Fibroblast of peridontal ligament (primary cell): ENCODE measurements at regions not wholly inside any gene's neighbourhood (a gene's known extent, or its start where the extent isn't known, plus 50 kb on each side); places are given as distances from the start of the nearest gene placed in this dataset.
"Not testable (repeated sequence)": the region's sequence is repeated elsewhere in the genome, so short reads cannot be mapped to it uniquely, and the experiment has no call there.

Experiments
- DNase-seq: peaks from one replicate; pipeline ENCODE4 v3.0.0-alpha.2; 2010; ENCODE audit errors: extremely low read depth

DNA sequence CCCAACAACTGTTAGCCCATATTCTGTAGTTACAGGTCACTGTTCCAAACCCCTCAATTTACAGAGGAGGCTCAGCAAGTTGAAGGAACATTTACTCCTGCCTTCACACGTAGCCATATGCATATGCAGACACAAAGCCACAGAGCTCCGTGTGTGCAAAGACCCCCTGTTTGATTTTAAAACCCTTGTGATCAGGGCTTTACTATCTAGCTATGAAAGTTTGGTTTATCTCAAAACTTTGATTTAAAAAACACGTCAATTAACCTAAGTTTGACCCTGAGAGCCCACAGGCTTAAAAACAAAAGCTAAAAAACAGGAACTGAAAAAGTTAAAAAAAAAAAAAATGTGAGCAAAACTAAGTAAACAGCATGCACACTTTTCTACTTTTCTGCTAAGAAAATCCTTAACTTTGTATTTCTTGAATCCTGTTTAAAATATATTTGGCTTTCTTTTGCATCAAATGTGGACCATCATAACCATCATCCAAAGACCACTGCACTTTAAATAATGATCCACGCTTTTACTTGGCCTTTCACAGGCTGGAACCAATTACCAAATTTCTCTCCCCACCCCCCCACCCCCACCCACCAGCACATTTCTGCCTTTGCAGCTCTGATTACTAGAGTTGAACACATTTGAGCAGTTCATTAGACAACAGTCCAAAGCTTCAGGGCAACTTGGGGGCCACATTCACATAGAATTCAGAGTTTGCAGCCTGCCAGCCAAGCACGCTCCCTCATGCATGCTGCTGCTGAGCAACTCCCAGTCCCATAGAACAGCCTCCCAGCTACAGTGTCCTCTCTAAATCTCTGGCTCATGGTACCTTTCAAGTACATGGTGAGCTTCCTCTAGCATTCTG lies 128.8 kb upstream of the MAP3K1 start:
- no peak for DNase-seq

DNA sequence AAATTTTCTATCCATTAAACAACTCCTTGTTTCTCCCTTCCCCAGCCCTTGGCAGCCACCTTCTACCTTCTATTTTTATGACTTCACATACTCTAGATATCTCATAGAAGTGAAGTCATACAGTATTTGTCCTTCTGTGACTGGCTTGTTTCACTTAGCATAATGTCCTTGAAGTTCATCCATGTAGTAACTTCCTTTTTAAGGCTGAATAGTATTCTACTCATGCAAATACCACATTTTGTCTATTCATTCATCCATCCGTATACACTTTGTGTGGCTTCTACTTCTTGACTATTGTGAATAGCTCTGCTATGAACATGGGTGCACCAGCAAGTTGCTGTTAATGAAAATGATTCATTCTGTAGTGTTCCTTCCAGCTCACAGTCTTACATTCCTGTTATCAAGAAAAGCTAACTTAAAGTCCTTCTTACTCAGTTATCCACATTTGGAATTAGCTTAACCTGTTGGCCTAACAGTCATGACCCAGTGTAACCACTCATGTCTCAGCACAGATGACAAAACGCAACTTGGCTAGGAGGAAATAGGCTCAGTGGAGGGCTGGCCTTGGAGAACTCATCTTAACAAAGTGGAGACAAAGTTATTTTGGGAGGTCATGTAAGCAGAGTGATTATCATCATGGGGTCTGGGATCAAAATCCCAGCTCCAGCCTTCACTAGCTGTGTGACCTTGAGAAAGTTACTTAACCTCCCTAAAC lies 129.7 kb upstream of the MAP3K1 start:
- no peak for DNase-seq

DNA sequence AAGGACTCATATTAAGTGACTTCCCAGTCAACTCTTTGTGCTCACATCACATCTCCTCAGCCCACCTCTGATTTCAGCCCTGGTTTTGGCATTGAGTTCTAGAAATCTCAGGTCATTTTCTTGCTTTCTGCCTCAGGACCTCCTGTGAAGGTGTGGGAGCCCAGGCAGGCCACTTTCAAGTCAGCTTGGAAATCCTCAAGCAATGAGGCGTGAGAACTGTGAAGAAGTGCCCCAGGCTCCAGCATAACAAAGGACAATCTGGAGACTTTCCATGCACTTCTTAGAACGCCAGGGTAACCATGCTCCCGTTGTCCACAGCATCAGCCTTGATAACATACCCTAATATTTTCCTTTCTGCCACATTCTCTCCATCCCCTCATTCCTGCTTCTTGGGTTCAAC lies 131.2 kb upstream of the MAP3K1 start:
- DNase-seq, result no peak

GRCh38 chr5:56683733-56684132 lies 131.6 kb upstream of the MAP3K1 start:
- no peak for DNase-seq

GRCh38 chr5:56683281-56683680 lies 132.1 kb upstream of the MAP3K1 start:
- DNase-seq, result no peak

DNA sequence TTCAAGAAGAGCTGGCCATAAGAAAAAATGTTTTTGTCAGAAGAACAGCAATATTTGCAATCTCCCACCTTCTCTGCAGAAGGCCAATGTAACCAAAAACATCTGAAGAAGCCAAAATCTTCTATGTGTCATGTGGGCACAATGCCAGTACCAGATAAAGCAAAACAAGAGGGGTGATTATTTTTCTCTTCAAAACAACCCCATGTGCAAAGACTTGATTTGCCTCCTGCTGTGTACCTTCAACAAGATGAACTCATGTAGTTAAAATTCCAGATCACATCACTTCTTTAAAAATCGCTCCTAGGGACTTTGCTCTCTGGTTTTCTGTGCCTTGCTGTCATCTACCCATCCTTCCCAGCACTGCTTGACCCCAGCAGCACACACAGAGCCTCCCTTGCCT lies 134.0 kb upstream of the MAP3K1 start:
- no peak for DNase-seq

GRCh38 chr5:56680731-56681130 lies 134.6 kb upstream of the MAP3K1 start:
- no peak for DNase-seq

DNA sequence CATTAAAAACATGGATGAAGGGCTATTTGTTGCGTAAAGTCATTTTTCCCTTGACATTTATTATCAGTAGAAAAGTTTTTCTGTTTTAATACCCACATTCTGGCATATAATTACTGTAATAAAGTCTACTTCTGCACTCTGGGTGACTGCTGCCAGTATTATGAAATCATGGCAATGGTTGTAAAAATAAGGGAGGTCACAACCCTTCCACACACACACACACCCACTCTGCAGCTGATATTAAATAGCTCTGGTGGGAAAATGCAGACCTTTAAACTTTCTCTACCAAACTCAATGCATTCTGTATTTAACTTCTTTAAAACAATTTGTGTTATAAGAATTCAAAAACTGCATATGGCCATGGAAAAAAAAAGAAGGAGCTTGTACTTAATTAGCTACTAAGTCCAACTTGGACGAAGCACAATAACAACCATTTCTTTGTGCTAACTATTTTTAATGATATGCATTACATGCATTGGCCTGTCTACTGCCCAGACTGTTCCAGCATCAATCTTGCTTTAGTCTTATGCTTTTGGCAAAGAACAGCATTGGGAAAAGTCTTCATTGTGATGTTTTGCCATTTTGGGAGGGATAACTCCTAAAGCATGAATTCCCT lies 137.6 kb upstream of the MAP3K1 start:
- DNase-seq, result no peak

GRCh38 chr5:56676091-56676768 lies 139.1 kb upstream of the MAP3K1 start:
- no peak for DNase-seq

GRCh38 chr5:56674441-56674840 lies 140.9 kb upstream of the MAP3K1 start:
- DNase-seq, result no peak

- DNase-seq, result no peak
Measured at GRCh38 chr5:56673171-56673570, 142.2 kb upstream of the MAP3K1 start.

- no peak for DNase-seq
Measured at GRCh38 chr5:56671571-56671970, 143.8 kb upstream of the MAP3K1 start.

DNA sequence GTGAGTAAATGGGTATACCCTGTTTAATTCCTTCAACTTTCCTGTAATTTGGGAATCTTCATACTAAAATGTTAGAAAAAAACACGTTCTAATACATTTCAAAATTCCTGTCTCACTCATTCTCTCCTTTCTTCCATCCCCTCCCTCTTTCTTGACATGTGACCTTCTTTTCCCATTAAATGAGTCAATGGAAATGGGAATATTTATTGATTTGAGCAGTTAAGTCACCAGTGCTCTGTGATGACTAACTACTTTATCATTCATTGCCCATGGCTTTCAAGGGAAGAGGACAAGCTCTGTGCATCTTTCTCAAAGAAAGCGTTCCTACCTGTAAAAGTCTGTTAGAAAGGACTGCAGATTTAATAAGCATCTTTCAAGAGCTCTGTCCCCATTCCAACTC lies 144.4 kb upstream of the MAP3K1 start:
- DNase-seq, result no peak

GRCh38 chr5:56669534-56670483 lies 145.5 kb upstream of the MAP3K1 start:
- no peak for DNase-seq

DNA sequence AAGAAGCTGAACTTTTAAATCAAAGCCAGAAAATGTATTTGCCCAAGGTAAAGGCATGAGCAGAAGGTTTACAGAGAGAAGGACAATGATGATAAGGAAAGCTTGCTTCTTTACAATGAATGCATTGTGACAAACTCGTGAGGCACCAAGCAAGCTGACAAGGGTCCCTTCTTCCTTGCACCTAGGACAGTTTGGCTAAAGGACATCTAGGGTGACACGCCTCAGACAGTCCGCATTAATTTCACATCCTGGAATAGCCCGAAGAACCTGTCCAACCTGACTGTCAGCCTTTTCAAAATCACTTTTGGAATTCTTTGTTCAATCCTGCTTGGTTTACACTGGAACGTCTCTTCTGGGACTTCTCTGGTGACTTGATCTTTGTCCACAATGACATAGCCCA lies 146.4 kb upstream of the MAP3K1 start:
- DNase-seq, result no peak

DNA sequence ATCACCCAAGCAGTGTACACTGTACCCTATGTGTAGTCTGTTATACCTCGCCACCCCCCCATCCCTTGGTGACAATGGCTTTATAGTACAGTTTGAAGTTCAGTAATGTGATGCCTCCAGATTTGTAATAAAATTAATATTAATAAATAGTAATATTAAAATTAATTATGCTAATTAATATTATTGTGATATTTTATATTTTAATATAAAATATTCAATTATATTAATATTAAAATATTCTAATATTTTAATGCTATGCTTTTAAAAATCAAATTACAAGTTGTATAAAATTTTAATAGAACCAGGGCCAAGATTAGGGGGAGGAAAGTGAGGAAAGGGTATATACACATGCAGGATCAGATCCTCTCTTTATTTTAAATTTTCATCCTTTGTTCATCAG lies 147.7 kb upstream of the MAP3K1 start:
- DNase-seq, result no peak

DNA sequence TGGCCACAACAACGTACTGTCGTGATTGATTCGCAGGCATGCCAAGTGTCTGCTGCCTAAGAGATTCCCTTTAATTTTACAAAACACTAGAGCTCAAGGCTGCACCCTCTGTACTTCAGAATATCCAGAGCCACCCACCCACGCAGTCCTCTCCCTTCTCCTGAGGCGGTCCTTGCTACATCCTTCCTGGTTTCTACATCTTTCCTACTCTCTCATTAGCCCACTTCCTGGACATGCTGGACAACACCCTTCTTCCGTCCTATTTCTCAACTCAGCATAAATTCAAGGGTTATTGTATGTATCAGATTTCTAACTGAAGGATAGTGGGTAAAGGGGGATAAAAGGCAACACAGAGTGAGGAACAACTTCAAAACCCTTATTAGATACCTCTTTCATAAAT lies 148.4 kb upstream of the MAP3K1 start:
- no peak for DNase-seq

DNA sequence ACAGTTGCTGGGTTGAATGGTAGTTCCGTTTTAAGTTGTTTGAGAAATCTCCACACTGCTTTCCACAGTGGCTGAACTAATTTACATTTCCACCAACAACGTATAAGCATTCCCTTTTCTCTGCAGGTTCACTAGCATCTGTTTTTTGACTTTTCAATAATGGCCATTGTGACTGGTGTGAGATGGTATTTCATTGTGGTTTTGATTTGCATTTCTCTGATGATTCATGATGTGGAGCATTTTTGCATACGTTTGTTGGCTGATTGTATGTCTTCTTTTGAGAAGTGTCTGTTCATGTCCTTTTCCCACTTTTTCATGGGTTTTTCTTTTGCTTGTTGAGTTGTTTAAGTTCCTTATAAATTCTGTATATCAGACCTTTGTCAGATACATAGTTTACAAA lies 150.2 kb upstream of the MAP3K1 start:
- not testable (repeated sequence) for DNase-seq

- DNase-seq, result no peak
Measured at GRCh38 chr5:56664025-56664424, 151.3 kb upstream of the MAP3K1 start.

- DNase-seq, result no peak
Measured at GRCh38 chr5:56663523-56663922, 151.8 kb upstream of the MAP3K1 start.

GRCh38 chr5:56662893-56663292 lies 152.5 kb upstream of the MAP3K1 start:
- DNase-seq, result no peak
